RWPE2 (cell line): ENCODE measurements at regions not wholly inside any gene's neighbourhood (a gene's known extent, or its start where the extent isn't known, plus 50 kb on each side); places are given as distances from the start of the nearest gene placed in this dataset.

Experiments used
- ATAC-seq: fragments of 200-7000 bp; cut with Tn5 transposase; 3 replicates; pipeline ENCODE4 v1.9.1; 2021; ENCODE audit warnings: low read depth
- DNase-seq: peaks from one replicate; pipeline ENCODE4 v3.0.0-alpha.2; 2020; ENCODE audit warnings: low spot score
- H3K27ac ChIP-seq: fragments of 450-650 bp; 2 replicates; pipeline ENCODE4 v1.5.1; 2017; ENCODE audit warnings: mild to moderate bottlenecking; ENCODE audit not compliant: poor library complexity, severe bottlenecking
- H3K27me3 ChIP-seq: fragments of 250-450 bp; sonication (Bioruptor Pico); 2 replicates; pipeline ENCODE4 v1.5.1; 2021; ENCODE audit warnings: mild to moderate bottlenecking, moderate library complexity; ENCODE audit not compliant: insufficient read depth, poor library complexity, severe bottlenecking
- H3K36me3 ChIP-seq: fragments of 250-450 bp; sonication (Bioruptor Pico); 2 replicates; pipeline ENCODE4 v1.5.1; 2020; ENCODE audit warnings: low read depth, mild to moderate bottlenecking, moderate library complexity
- H3K4me1 ChIP-seq: fragments of 250-450 bp; sonication (Bioruptor Pico); 2 replicates; pipeline ENCODE4 v1.5.1; 2021; ENCODE audit warnings: mild to moderate bottlenecking, moderate library complexity; ENCODE audit not compliant: insufficient read depth, poor library complexity, severe bottlenecking
- H3K4me3 ChIP-seq: fragments of 250-450 bp; sonication (Bioruptor Pico); 2 replicates; pipeline ENCODE4 v1.5.1; 2021; ENCODE audit warnings: mild to moderate bottlenecking, moderate library complexity; ENCODE audit not compliant: severe bottlenecking
- H3K9me3 ChIP-seq: fragments of 250-450 bp; sonication (Bioruptor Pico); 2 replicates; pipeline ENCODE4 v1.5.1; 2021; ENCODE audit warnings: mild to moderate bottlenecking, moderate library complexity; ENCODE audit not compliant: severe bottlenecking
- CTCF ChIP-seq: fragments of 450-650 bp; IDR thresholded peaks from one replicate; pipeline ENCODE4 v1.5.1; 2017; ENCODE audit warnings: mild to moderate bottlenecking, moderate library complexity; ENCODE audit not compliant: poor library complexity, severe bottlenecking

DNA sequence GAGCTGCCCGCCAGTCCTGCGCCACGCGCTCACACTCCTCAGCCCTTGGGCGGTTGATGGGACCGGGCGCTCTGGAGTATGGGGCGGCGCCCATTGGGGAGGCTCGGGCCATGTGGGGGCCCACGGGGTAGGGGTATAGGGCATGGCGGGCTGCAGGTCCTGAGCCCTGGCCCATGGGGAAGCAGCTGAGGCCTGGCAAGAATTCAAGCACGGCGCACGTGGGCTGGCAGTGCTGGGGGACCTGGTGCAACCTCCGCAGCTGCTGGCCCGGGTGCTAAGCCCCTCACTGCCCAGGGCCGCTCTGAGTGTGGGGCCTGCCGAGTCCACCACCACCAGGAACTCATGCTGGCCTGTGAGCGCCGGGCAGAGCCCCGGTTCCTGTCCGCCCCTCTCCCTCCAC, 229.6 kb upstream of the ZNF608 start:
- no peaks in the 10 kb centered on the region for H3K9me3 ChIP-seq
- TF ChIP-seq CTCF: no peak

GRCh38 chr5:124979251-124979650, 232.8 kb upstream of the ZNF608 start:
- no peak overlapping the region for H3K27ac ChIP-seq
- no peak overlapping the region for H3K4me3 ChIP-seq
- no peaks in the 10 kb centered on the region for H3K9me3 ChIP-seq
- no peak for TF ChIP-seq CTCF
- DNase-seq (no peak), ATAC-seq (peak; percentile 49; the same call in 1 of the 3 replicates)
- H3K27me3 ChIP-seq: no peaks in the 10 kb centered on the region
- H3K4me1 ChIP-seq: peaks cover 4% of the 10 kb centered on the region
- no peaks in the 10 kb centered on the region for H3K36me3 ChIP-seq

More for the DNA sequence above, 229.6 kb upstream of the ZNF608 start:
- Histone ChIP-seq H3K4me3 (no peak overlapping the region), H3K4me1 (no peaks in the 10 kb centered on the region), H3K27me3 (no peaks in the 10 kb centered on the region), H3K36me3 (no peaks in the 10 kb centered on the region), H3K27ac (no peak overlapping the region)
- ATAC-seq (no peak), DNase-seq (no peak)

DNA sequence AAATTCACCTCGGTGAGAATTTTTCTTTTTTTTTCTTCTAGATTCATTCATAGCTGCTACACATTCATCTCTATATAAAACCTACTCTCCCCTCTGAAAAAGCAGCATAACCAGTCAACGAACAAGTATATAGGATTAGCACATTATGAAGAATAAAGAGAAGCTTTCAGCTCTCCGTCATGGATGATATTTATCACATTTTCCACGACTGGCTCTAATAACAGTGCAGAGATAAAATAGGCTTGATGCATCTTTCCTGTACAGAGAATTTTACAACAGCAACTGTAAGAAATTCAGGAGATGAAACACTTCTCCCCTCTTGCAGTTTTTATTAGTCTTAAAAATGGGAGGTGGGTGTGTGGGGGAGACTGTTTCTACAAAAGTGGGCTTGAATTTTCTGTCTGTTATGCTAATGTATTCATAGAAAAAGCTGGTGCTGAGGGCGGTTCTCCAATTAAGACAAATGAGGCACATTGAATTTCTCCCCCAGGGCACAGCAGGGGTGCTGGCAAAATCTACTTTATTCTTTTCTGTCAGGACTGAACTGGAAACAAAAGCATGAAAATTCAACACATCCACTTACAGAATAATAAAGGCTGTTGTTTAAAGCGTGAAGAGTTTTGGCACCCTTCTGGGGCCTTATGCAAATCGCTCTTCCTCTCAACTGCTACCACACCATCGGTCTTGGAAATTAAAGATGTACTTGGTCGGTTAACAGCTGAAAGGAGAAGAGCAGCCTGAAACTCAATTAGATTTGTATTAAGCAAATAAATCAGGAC, 233.9 kb upstream of the ZNF608 start:
- DNase-seq (no peak), ATAC-seq (no peak)
- Histone ChIP-seq H3K36me3 (no peaks in the 10 kb centered on the region), H3K4me1 (peaks cover 4% of the 10 kb centered on the region), H3K27me3 (no peaks in the 10 kb centered on the region), H3K27ac (no peak overlapping the region), H3K9me3 (no peaks in the 10 kb centered on the region), H3K4me3 (no peak overlapping the region)
- TF ChIP-seq CTCF: no peak

DNA sequence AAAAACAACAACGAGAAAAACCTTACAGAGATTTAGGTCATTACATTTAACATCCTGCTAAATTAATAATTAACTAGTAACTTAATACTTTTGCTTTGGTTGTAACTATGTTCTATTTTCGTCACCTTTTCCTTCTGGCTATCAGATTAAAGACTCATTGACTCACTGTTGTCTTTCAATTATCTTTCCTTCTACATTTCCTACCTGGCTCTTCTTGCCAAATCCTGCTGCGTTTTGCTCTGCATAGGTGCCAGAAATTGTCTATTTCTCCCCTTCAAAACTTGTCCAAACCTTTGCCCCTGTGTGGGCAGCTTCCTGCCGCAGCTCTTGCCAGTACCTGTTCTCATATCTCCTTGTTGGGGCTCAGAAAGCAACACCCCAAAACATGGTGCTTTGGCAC, 235.5 kb upstream of the ZNF608 start:
- Histone ChIP-seq H3K4me1 (peaks cover 9% of the 10 kb centered on the region), H3K27ac (no peak overlapping the region)
- no peak for ATAC-seq

More for the DNA sequence above, 235.5 kb upstream of the ZNF608 start:
- no peak for TF ChIP-seq CTCF
- H3K36me3 ChIP-seq: no peaks in the 10 kb centered on the region
- H3K4me3 ChIP-seq: no peak overlapping the region
- H3K9me3 ChIP-seq: no peaks in the 10 kb centered on the region
- DNase-seq: no peak
- no peaks in the 10 kb centered on the region for H3K27me3 ChIP-seq
